Neuron (in vitro differentiated cells): ENCODE measurements at regions not wholly inside any gene's neighbourhood (a gene's known extent, or its start where the extent isn't known, plus 50 kb on each side); places are given as distances from the start of the nearest gene placed in this dataset.
A peak's percentile ranks its signal among the peaks of the same experiment; 100 is the strongest.

Experiments used
- H2AFZ ChIP-seq: one replicate; pipeline ENCODE4 v1.6.1; 2013; ENCODE audit warnings: low read depth, mild to moderate bottlenecking, inconsistent platforms, low read length, moderate library complexity
- H3K27me3 ChIP-seq: one replicate; pipeline ENCODE4 v1.6.1; 2013; ENCODE audit warnings: low read length; ENCODE audit not compliant: insufficient read depth
- H3K36me3 ChIP-seq: one replicate; pipeline ENCODE4 v1.6.1; 2013; ENCODE audit warnings: low read length; ENCODE audit not compliant: insufficient read depth
- H3K4me1 ChIP-seq: one replicate; pipeline ENCODE4 v1.6.1; 2013; ENCODE audit warnings: low read length; ENCODE audit not compliant: insufficient read depth
- H3K4me3 ChIP-seq: 2 replicates; pipeline ENCODE4 v1.5.1; 2013; ENCODE audit warnings: mild to moderate bottlenecking, low read length, moderate library complexity
- H3K9me3 ChIP-seq: one replicate; pipeline ENCODE4 v1.6.1; 2013; ENCODE audit warnings: low read length

DNA sequence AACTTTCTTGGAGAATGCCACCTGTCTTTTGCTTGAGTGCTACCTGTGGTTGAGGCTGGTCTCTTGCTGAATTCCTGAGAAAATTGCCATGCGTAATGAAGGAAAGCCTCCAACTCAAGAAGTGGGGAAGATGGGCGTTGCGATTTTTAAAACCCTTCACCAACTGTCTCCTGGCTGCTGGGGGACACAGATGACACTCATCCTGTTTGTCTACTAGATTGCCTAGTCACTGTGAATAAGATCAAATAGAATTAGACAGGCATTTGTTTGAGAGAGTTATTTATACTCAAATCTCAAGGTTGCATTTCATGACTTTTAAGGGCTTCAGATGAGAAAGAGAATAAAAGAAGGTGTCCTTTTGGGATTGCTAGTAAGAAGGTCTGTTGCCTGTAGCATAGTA lies 84.3 kb upstream of the MTPN start:
- H3K9me3 ChIP-seq = no peaks in the 10 kb centered on the region
- H3K27me3 ChIP-seq = no peaks in the 10 kb centered on the region
- H3K4me1 ChIP-seq = peaks cover 19% of the 10 kb centered on the region
- H3K4me3 ChIP-seq = no peak overlapping the region
- no peaks in the 10 kb centered on the region for H3K36me3 ChIP-seq
- no peak overlapping the region for H2AFZ ChIP-seq

DNA sequence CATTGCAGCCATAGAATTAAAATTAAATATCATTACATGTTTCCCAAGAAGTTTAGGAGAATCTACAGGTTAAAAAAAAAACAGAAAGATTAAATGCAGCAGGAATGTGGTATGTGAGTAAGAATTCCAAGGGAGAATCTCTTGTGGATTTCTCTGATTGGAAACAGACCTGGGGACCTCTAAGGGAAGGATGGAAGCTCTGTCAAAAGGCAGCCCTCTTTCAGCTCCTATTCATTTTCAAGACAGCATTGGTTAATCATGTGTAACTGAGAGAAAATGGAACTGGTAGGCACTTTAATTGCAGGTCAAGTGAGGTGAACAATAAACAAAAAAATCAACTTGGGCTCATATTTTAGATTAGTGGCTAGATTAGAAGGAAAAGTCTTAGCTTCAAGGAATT lies 81.4 kb upstream of the MTPN start:
- H3K4me1 ChIP-seq = peaks cover 21% of the 10 kb centered on the region

DNA sequence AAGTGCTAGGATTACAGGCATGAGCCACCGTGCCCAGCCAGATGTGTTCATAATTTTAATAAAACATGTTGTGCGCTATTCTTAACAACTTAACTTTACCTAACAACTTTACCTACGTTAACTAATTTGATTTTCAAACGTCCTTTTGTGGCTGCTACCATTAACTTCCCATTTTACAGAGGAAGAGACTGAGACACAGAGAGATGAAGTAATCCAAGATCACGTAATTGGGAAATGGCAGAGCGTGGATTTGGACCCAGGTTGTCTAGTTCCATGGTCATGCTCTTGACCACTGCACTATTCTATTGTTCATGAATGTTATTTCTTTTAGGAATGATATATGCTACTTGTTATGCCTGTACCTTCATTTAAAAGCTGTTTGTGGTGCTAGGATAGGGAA lies 80.3 kb upstream of the MTPN start:
- no peaks in the 10 kb centered on the region for H3K27me3 ChIP-seq
- no peaks in the 10 kb centered on the region for H3K9me3 ChIP-seq
- H3K4me1 ChIP-seq = peaks cover 21% of the 10 kb centered on the region
- no peaks in the 10 kb centered on the region for H3K36me3 ChIP-seq
- no peak overlapping the region for H2AFZ ChIP-seq
- no peak overlapping the region for H3K4me3 ChIP-seq

More for the DNA sequence above, 81.4 kb upstream of the MTPN start:
- no peaks in the 10 kb centered on the region for H3K27me3 ChIP-seq
- H3K36me3 ChIP-seq = no peaks in the 10 kb centered on the region
- no peaks in the 10 kb centered on the region for H3K9me3 ChIP-seq
- no peak overlapping the region for H2AFZ ChIP-seq
- no peak overlapping the region for H3K4me3 ChIP-seq

DNA sequence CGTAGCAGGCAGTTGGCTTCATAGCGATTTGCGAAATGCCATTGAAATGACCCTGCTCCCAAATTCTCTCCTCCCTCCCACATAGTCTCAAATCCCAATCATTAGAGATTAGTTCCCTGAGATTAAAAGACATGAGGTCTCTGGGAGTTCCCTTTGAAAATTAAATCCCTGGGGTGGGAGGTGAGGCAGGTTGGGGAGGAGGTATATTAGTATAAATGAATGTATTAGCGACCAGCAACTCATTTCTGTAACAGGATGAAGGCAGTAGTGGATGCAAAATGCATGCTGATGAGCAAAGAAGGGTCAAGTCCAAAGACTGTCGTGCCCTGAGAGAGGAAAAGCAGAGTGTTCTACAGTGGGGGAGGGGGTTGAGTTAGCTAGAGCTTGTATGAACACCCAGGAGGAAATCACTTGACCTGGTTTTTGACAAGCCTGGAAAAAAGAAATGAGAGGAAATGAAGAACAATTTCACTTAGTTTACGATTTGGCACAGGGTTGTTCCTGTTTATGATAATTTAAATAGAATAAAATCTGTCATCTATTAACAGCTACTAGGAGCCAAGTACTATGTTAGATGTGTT lies 79.6 kb upstream of the MTPN start:
- Histone ChIP-seq H2AFZ (peak overlapping the region; percentile 60), H3K36me3 (no peaks in the 10 kb centered on the region), H3K4me1 (peaks cover 21% of the 10 kb centered on the region), H3K9me3 (no peaks in the 10 kb centered on the region), H3K4me3 (no peak overlapping the region), H3K27me3 (no peaks in the 10 kb centered on the region)

DNA sequence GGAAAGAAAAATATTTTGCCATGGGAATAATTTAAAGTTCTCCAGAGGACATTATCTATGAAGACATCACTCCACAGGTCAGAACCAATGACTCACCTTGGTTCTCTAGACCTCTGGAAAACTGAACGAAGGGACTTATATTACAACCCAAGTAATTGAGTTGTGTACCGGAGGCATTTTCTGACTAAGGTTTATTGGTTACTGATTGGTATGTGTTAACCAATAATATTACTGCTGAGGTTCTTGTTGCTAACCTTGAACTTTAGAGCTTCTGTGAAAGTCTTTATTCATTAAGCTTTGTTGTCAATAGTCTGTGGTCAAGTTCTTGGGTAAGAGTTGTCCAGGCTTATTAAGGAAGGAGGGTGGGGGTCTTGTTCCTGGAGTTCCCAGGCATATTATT lies 78.1 kb upstream of the MTPN start:
- Histone ChIP-seq H3K4me3 (no peak overlapping the region), H3K27me3 (no peaks in the 10 kb centered on the region), H2AFZ (no peak overlapping the region), H3K36me3 (no peaks in the 10 kb centered on the region), H3K4me1 (peaks cover 21% of the 10 kb centered on the region), H3K9me3 (no peaks in the 10 kb centered on the region)

DNA sequence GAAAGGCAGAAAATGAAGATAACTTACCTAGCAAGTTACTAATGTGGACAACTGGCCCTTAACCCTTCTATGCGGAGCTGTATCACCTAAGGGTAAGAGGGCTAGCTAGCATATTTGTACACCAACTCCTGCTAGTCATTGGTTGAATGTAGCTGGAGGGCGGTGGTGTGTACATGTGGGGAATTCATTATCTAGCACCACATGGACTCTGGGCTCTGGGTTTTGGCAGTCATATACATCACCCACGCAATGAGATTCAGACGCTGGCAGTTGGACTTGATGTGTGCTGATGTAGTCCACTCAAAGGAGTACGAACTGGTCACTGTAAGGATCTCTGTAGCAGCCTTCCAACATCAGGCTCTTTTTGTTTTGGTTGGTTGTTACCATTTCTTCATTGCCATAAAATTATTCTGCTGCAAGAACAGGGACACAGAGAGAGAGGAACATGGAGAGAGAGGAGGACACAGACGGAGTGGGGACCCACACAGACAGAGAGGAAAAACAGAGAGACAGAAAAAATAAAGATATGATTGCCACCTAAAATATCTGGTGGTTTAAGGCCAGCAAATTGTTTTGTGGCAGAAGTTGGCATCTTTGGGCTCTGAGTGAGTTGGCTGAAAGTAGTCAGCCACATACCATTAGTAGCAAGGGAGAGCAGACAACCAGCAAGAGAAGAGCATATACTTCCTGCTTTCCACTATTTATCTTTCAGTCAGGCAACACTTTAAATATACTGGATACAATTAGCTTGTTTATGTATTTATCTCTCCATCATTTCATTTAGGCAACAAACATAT lies 76.7 kb upstream of the MTPN start:
- no peaks in the 10 kb centered on the region for H3K9me3 ChIP-seq
- peaks cover 20% of the 10 kb centered on the region for H3K4me1 ChIP-seq
- H2AFZ ChIP-seq = no peak overlapping the region
- H3K4me3 ChIP-seq = no peak overlapping the region
- no peaks in the 10 kb centered on the region for H3K36me3 ChIP-seq
- no peaks in the 10 kb centered on the region for H3K27me3 ChIP-seq

DNA sequence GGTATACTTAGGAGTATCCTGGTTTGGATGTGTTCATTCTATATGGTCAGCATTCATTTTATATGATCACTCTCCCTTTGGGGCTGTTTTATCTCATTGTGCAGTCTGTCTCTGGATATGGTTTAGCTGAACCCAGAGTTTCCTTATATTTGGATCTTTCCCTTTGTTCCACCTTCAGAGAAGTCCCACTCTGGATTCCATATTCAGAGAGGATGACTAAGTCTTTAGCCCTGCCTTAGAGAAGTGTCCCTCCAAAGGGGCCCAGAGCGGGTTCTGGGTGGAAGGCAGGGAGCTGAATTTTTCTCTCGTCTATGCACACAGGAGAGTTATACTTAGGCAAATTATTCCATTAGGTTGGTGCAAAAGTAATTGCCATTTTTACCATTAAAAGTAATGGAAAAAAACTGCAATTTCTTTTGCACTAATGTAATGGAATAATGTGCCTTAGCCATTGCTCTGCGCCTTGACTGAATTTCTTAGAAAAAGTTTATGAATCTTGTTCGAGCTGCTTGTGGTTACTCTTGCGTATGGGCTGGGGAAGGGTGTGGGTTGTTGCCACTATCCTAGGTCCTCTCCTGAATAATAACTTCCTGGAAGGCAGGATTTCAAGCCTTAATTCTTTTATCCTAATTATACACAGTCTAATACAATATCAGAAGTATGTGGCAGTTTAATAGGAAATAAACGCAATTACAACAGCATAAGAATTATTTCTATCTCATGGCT lies 74.2 kb upstream of the MTPN start:
- no peaks in the 10 kb centered on the region for H3K27me3 ChIP-seq
- no peak overlapping the region for H3K4me3 ChIP-seq
- H2AFZ ChIP-seq = no peak overlapping the region
- peaks cover 1% of the 10 kb centered on the region for H3K4me1 ChIP-seq
- H3K9me3 ChIP-seq = no peaks in the 10 kb centered on the region
- no peaks in the 10 kb centered on the region for H3K36me3 ChIP-seq

DNA sequence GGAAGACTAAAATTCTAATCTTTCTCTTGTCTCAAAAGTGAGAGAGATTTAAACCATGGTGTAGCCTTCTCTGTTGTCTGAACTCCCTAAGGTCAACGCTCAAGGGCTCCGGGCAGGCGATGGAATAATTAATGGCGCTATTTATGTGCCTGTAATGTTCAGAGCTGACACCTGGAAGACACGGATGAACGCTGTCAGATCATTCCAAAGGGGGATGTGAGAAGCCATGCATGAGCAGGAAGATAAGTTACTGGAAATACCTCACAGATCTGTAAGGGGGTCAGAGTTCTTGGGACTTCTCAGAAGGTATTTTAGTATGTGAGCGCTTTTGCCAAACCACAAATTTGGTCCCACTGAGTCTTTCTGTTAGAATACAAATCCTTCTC lies 73.3 kb upstream of the MTPN start:
- H3K9me3 ChIP-seq = no peaks in the 10 kb centered on the region
- H3K4me3 ChIP-seq = no peak overlapping the region
- no peaks in the 10 kb centered on the region for H3K27me3 ChIP-seq
- no peak overlapping the region for H2AFZ ChIP-seq
- H3K36me3 ChIP-seq = no peaks in the 10 kb centered on the region
- no peaks in the 10 kb centered on the region for H3K4me1 ChIP-seq

DNA sequence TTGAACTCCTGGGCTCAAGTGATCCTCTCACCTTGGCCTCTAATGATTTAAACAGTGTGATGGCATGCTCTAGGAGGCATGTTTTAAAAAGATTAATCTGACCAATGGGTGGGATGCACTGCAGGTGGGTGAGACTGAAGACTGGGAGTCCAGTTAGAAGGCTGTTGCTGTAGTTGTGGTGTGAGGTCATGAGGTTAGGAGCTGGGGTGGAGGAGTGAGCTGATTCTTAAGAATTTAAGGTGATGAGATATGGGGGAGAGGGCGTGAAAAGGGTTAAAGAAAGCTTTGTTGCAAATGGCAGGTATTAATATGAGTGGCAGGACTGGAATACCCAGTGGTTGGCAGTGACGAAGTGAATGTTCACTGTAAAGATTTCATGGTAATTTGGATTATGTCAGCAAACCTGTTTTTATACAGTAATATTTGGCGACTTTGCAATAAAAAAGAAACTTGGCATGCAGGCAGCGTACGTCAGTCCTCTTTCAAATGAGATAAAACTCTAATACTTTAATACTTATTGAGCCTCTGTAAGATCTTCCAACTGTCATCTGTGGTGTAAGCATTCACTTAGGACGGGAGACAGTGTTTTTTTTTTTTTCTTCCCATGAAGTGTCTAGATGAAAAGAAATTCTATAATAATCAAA lies 72.8 kb upstream of the MTPN start:
- H3K27me3 ChIP-seq = no peaks in the 10 kb centered on the region
- H3K4me1 ChIP-seq = no peaks in the 10 kb centered on the region
- H3K36me3 ChIP-seq = no peaks in the 10 kb centered on the region
- no peaks in the 10 kb centered on the region for H3K9me3 ChIP-seq
- H3K4me3 ChIP-seq = no peak overlapping the region
- no peak overlapping the region for H2AFZ ChIP-seq

DNA sequence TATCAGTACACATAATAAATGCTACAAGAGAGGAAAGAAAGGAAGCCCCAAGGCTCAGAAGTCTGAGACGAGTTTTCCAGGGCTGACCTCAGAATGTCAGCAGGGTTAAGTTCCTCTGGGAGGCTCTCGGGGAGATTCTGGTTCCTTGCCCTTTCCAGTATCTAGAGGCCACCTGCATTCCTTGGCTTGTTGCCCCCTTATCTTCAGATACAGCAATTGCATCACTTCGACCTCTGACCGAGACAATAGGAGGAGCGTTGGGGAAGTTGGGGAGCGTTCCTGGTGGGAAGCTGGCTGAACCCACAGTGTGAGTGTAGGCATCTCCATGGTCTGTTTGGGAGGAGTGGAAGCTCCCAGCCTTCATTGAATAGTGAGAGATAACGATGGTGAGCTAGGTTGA lies 72.0 kb upstream of the MTPN start:
- no peak overlapping the region for H2AFZ ChIP-seq
- no peak overlapping the region for H3K4me3 ChIP-seq
- no peaks in the 10 kb centered on the region for H3K4me1 ChIP-seq
- H3K27me3 ChIP-seq = peaks cover 2% of the 10 kb centered on the region
- no peaks in the 10 kb centered on the region for H3K9me3 ChIP-seq
- no peaks in the 10 kb centered on the region for H3K36me3 ChIP-seq

DNA sequence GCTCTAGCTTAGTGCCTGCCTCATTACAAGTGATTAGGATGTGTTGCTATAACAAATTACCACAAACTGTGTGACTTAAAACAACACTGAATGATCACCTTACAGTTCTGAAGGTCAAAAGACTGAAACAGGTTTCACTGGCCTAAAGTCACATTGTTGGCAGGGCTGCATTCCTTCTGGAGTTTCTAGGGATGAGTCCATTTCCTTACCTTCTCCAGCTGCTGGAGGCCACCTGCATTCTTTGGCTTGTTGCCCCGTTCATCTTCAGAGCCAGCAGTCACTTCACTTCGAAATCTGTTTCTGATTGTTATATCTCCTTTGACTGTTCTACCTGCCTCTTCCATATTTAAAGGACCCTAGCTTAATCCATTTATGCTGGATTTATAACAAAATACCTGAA lies 69.4 kb upstream of the MTPN start:
- no peak overlapping the region for H3K4me3 ChIP-seq
- H3K9me3 ChIP-seq = no peaks in the 10 kb centered on the region
- H3K4me1 ChIP-seq = no peaks in the 10 kb centered on the region
- no peaks in the 10 kb centered on the region for H3K36me3 ChIP-seq
- no peak overlapping the region for H2AFZ ChIP-seq
- H3K27me3 ChIP-seq = peaks cover 2% of the 10 kb centered on the region

DNA sequence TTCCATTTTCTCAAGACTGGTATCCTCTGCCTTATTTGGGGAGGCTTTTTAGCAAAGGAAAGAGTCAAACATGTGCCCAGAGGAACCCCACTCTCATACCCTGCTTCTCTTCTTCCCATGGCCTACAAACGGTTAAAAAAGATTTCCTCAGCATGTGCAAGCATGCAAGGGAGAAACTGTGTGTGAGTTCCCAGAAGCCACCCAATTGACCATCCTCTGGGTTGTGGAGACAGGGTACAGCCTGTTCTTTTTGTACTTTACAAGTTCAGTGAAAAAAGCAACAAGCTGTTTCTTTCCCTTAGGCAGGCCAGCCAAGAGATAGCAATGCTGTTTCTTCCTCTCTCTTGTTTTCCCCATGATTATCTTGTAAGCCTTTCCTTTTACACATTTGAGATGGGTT lies 68.8 kb upstream of the MTPN start:
- Histone ChIP-seq H3K4me1 (no peaks in the 10 kb centered on the region), H3K4me3 (no peak overlapping the region), H3K9me3 (no peaks in the 10 kb centered on the region), H3K27me3 (peaks cover 2% of the 10 kb centered on the region), H3K36me3 (no peaks in the 10 kb centered on the region), H2AFZ (no peak overlapping the region)

DNA sequence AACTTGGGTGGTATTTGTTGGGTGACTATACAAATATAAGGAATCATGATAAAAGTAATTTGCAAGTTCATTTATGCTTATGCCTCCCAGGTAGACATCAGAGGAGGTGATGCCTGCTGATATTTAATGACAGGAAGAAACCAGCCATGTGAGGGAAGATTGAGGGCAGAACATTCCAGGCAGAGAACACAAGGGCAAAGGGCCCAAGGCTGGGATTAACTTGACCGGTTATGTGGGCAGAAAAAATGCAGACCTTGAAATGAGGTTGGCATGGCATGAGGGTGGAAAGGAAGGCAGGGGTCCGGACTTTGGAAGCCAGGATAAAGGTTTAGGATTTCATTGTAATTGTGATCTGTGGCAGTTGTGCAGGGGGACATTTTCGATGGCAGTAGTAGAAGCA lies 68.0 kb upstream of the MTPN start:
- Histone ChIP-seq H2AFZ (no peak overlapping the region), H3K9me3 (no peaks in the 10 kb centered on the region), H3K4me3 (no peak overlapping the region), H3K27me3 (peaks cover 2% of the 10 kb centered on the region), H3K4me1 (no peaks in the 10 kb centered on the region), H3K36me3 (no peaks in the 10 kb centered on the region)
